BE2C (cell line): ENCODE measurements at regions not wholly inside any gene's neighbourhood (a gene's known extent, or its start where the extent isn't known, plus 50 kb on each side); places are given as distances from the start of the nearest gene placed in this dataset.

Experiments used
- DNase-seq: peaks from one replicate; pipeline ENCODE4 v3.0.0-alpha.2; 2020
- H3K27me3 ChIP-seq: fragments of 250-450 bp; sonication (Bioruptor Pico); 2 replicates; pipeline ENCODE4 v1.5.1; 2020; ENCODE audit warnings: mild to moderate bottlenecking
- H3K36me3 ChIP-seq: fragments of 250-450 bp; sonication (Bioruptor Pico); 2 replicates; pipeline ENCODE4 v1.5.1; 2020; ENCODE audit warnings: mild to moderate bottlenecking
- H3K4me1 ChIP-seq: fragments of 250-450 bp; sonication (Bioruptor Pico); 2 replicates; pipeline ENCODE4 v1.5.1; 2020
- H3K4me3 ChIP-seq: 2 replicates; pipeline ENCODE4 v1.5.1; 2011; ENCODE audit warnings: low read depth, low read length
- H3K9me3 ChIP-seq: fragments of 250-450 bp; sonication (Bioruptor Pico); 2 replicates; pipeline ENCODE4 v1.5.1; 2020
- CTCF ChIP-seq: IDR thresholded peaks from 2 replicates; pipeline ENCODE4 v1.5.1; 2012; ENCODE audit warnings: mild to moderate bottlenecking, low read depth, low read length

- H3K36me3 ChIP-seq: no peaks in the 10 kb centered on the region
- H3K9me3 ChIP-seq: no peaks in the 10 kb centered on the region; the same call in 1 of the 2 replicates
- TF ChIP-seq CTCF: no peak
Observed at GRCh38 chr6:19342616-19343015, 494.6 kb upstream of the ID4 start.

GRCh38 chr6:19349429-19349828, 487.7 kb upstream of the ID4 start:
- Histone ChIP-seq H3K4me3 (no peak overlapping the region), H3K27me3 (no peaks in the 10 kb centered on the region), H3K36me3 (no peaks in the 10 kb centered on the region), H3K9me3 (no peaks in the 10 kb centered on the region; the same call in 1 of the 2 replicates), H3K4me1 (no peaks in the 10 kb centered on the region)
- TF ChIP-seq CTCF: no peak
- DNase-seq: no peak

More at GRCh38 chr6:19342616-19343015, 494.6 kb upstream of the ID4 start:
- Histone ChIP-seq H3K4me3 (no peak overlapping the region), H3K27me3 (no peaks in the 10 kb centered on the region), H3K4me1 (no peaks in the 10 kb centered on the region)
- no peak for DNase-seq

- no peak for DNase-seq
- TF ChIP-seq CTCF: no peak
Observed at GRCh38 chr6:19354181-19354580, 483.0 kb upstream of the ID4 start.

GRCh38 chr6:19356692-19357091, 480.5 kb upstream of the ID4 start:
- H3K36me3 ChIP-seq: no peaks in the 10 kb centered on the region
- no peak for DNase-seq
- no peak for TF ChIP-seq CTCF
- H3K27me3 ChIP-seq: no peaks in the 10 kb centered on the region
- no peak overlapping the region for H3K4me3 ChIP-seq
- no peaks in the 10 kb centered on the region for H3K4me1 ChIP-seq
- H3K9me3 ChIP-seq: no peaks in the 10 kb centered on the region

More at GRCh38 chr6:19354181-19354580, 483.0 kb upstream of the ID4 start:
- Histone ChIP-seq H3K4me3 (no peak overlapping the region), H3K9me3 (no peaks in the 10 kb centered on the region; the same call in 1 of the 2 replicates), H3K36me3 (no peaks in the 10 kb centered on the region), H3K27me3 (no peaks in the 10 kb centered on the region), H3K4me1 (no peaks in the 10 kb centered on the region)

GRCh38 chr6:19362396-19362795, 474.8 kb upstream of the ID4 start:
- no peaks in the 10 kb centered on the region for H3K4me1 ChIP-seq

GRCh38 chr6:19368511-19368910, 468.7 kb upstream of the ID4 start:
- no peak for TF ChIP-seq CTCF
- Histone ChIP-seq H3K9me3 (no peaks in the 10 kb centered on the region), H3K27me3 (no peaks in the 10 kb centered on the region), H3K4me1 (no peaks in the 10 kb centered on the region), H3K4me3 (no peak overlapping the region), H3K36me3 (no peaks in the 10 kb centered on the region)
- DNase-seq: no peak

More at GRCh38 chr6:19362396-19362795, 474.8 kb upstream of the ID4 start:
- Histone ChIP-seq H3K36me3 (no peaks in the 10 kb centered on the region), H3K9me3 (no peaks in the 10 kb centered on the region), H3K27me3 (no peaks in the 10 kb centered on the region), H3K4me3 (no peak overlapping the region)
- no peak for TF ChIP-seq CTCF
- DNase-seq: no peak
